GM12874 (cell line): ENCODE measurements at regions not wholly inside any gene's neighbourhood (a gene's known extent, or its start where the extent isn't known, plus 50 kb on each side); places are given as distances from the start of the nearest gene placed in this dataset.
A peak's percentile ranks its signal among the peaks of the same experiment; 100 is the strongest.

Source experiments
- CTCF ChIP-seq: IDR thresholded peaks from 2 replicates; pipeline ENCODE4 v1.5.1; 2011; ENCODE audit warnings: low read depth, mild to moderate bottlenecking, control low read depth, low read length, moderate library complexity; ENCODE audit not compliant: insufficient read depth

GRCh38 chr5:53298841-53299240 lies 181.6 kb upstream of the FST start:
- no peak for TF ChIP-seq CTCF

GRCh38 chr5:53302529-53302928 lies 177.9 kb upstream of the FST start:
- TF ChIP-seq CTCF, result no peak

DNA sequence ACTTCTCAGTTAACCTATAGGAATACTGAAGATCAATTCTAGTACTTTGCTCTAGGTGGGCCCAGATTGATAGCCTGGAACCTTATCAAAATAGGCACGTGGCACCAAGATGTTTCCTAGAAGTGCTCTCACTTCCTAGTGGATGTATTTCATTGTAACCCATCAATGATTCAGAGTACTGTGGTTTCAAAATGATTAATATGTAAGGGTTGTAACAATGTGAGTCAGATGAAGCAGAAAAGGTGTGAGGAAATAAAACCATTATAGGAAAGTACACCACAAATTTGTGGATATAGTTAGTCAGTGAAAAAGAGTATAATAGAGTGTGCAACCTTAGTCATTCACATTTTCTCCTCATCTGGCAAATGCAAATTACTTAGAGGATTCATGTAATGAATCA lies 177.3 kb upstream of the FST start:
- no peak for TF ChIP-seq CTCF

DNA sequence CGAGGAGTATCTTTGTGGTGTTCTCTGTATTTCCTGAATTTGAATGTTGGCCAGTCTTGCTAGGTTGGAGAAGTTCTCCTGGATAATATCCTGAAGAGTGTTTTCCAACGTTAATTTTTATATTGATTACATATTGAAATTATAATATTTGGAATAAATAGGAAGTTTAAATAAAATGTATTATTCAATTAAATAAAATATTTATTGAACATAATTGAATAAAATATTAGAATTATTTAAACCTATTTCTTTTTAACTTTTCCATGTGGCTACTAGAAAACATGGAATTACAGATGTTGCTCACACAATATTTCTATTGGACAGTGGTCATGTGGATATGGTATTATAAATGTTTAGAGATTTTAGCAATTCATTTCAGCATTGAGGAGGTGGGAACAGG lies 170.8 kb upstream of the FST start:
- no peak for TF ChIP-seq CTCF

DNA sequence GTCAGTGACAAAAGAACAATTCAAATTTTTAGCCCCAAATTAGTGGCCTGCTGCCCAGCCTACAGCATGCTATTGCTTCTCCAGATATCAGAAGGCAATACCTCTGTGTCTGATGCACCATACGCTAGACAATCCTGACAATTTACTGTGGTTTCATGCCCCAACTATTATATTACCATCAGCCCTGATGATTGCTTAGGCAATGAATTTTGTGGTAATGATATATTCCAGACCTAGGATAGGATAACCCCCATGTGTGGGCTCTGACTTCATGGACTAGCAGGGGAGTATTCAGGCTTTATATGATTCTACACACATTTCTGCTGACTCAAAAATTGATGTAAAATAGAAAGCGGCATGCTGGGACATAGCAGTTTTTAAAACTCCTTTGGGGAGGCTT lies 168.7 kb upstream of the FST start:
- TF ChIP-seq CTCF, result no peak

GRCh38 chr5:53313145-53313544 lies 167.3 kb upstream of the FST start:
- no peak for TF ChIP-seq CTCF

DNA sequence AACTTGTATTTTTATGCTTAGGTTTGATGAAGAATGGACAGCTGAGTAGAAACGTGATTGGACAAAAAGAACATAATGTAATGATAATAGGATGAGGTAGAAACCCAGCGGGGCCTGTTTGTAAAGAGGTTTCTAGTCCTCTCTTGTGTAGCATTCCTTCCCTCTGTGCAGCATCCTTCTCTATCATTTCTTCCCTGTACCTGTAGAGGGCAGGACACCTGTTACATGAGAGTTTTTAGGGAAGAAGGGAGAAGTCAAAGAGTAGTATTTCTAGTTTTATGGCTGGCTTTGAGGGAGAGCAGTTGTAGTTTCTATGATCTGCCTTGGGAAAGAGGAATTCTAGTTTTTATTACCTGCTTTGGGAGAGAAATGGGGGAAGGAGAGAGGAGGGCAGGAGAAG lies 162.1 kb upstream of the FST start:
- peak; percentile 4; the same call in 1 of the 2 replicates for TF ChIP-seq CTCF

GRCh38 chr5:53319315-53319714 lies 161.1 kb upstream of the FST start:
- TF ChIP-seq CTCF, result no peak
